GM12878 (cell line): ENCODE measurements at regions not wholly inside any gene's neighbourhood (a gene's known extent, or its start where the extent isn't known, plus 50 kb on each side); places are given as distances from the start of the nearest gene placed in this dataset.

Experiments used
- ATAC-seq: fragments of 200-7000 bp; cut with Tn5 transposase; 3 replicates; pipeline ENCODE4 v1.9.1; 2020; ENCODE audit warnings: mild to moderate bottlenecking, moderate library complexity
- BruUV-seq: library from RNA; stranded (reverse); fragments of 400-500 nt; replicated peaks from 2 replicates; lab custom pipeline; 2021; lab: Mats Ljungman, UMichigan
- CTCF ChIA-PET: fragments of 300-600 bp; sonication (Branson Sonifier 250); formaldehyde crosslinking; extraction: SDS; loops from one replicate; lab custom pipeline; 2021; ENCODE audit warnings: inconsistent platforms; lab: Yijun Ruan, JAX
- POLR2A ChIA-PET: fragments of 350-600 bp; formaldehyde crosslinking; extraction: SDS; loops from one replicate; lab custom pipeline; 2021; ENCODE audit warnings: inconsistent platforms; lab: Charles Lee
- RAD21 ChIA-PET: fragments of 300-600 bp; sonication (Branson Sonifier 250); formaldehyde crosslinking; loops from one replicate; lab custom pipeline; 2023; ENCODE audit warnings: antibody characterized with exemption; ENCODE audit not compliant: unreplicated experiment; lab: Charles Lee
- SMC1A ChIA-PET: fragments of 300-600 bp; sonication (Branson Sonifier 250); formaldehyde crosslinking; loops from one replicate; lab custom pipeline; 2023; ENCODE audit not compliant: unreplicated experiment, uncharacterized antibody; lab: Charles Lee
- DNase-seq: peaks from one replicate; pipeline ENCODE4 v3.0.0-alpha.2; 2011; ENCODE audit warnings: low read depth, low spot score
- FAIRE-seq: peaks from 3 replicates; lab custom pipeline; 2011; peaks lifted over from hg19 to GRCh38; lab: Jason Lieb, UNC
- H2AFZ ChIP-seq: 2 replicates; pipeline ENCODE4 v1.6.0; 2011; ENCODE audit warnings: low read depth, low read length, control low read depth; ENCODE audit not compliant: control insufficient read depth
- H3K27ac ChIP-seq: 2 replicates; pipeline ENCODE4 v1.5.1; 2011; ENCODE audit warnings: control low read depth; ENCODE audit not compliant: control insufficient read depth, insufficient read depth
- H3K27me3 ChIP-seq, 2 experiments: replicated peaks in 1 of 2; 2 replicates each; pipeline versions ENCODE4 v1.6.0 to v1.6.1; 2011; ENCODE audit warnings: low read length in 1 of 2; ENCODE audit not compliant: control insufficient read depth in 2 of 2, insufficient read depth in 2 of 2
- H3K36me3 ChIP-seq, 2 experiments: 2 replicates each; pipeline ENCODE4 v1.5.1; 2011; ENCODE audit warnings: low read length in 1 of 2; ENCODE audit not compliant: control insufficient read depth in 2 of 2, insufficient read depth in 2 of 2
- H3K4me1 ChIP-seq: 2 replicates; pipeline ENCODE4 v1.6.1; 2011; ENCODE audit warnings: mild to moderate bottlenecking, low read length, moderate library complexity, mixed read lengths; ENCODE audit not compliant: control insufficient read depth, insufficient read depth
- H3K4me2 ChIP-seq: 2 replicates; pipeline ENCODE4 v1.6.0; 2011; ENCODE audit warnings: control low read depth; ENCODE audit not compliant: control insufficient read depth, insufficient read depth
- H3K4me3 ChIP-seq: fragments of 200-600 bp; sonication (generic); 2 replicates; pipeline ENCODE4 v1.5.1; 2016
- H3K79me2 ChIP-seq: 2 replicates; pipeline ENCODE4 v1.6.0; 2011; ENCODE audit warnings: low read length; ENCODE audit not compliant: control insufficient read depth, insufficient read depth
- H3K9ac ChIP-seq: 2 replicates; pipeline ENCODE4 v1.8.0; 2011; ENCODE audit warnings: low read length, control low read depth, mixed read lengths; ENCODE audit not compliant: control insufficient read depth, insufficient read depth
- H3K9me3 ChIP-seq: replicated peaks from 3 replicates; pipeline ENCODE4 v1.5.1; 2011; ENCODE audit warnings: mild to moderate bottlenecking, low read length; ENCODE audit not compliant: control insufficient read depth, insufficient read depth
- H4K20me1 ChIP-seq: 2 replicates; pipeline ENCODE4 v1.6.0; 2011; ENCODE audit not compliant: control insufficient read depth, insufficient read depth
- LARP7 ChIP-seq: fragments of 450-650 bp; IDR thresholded peaks from 2 replicates; pipeline ENCODE4 v1.6.1; 2017; ENCODE audit warnings: mild to moderate bottlenecking
- MEF2A ChIP-seq: IDR thresholded peaks from 2 replicates; pipeline ENCODE4 v1.6.1; 2011; ENCODE audit warnings: low read depth, mild to moderate bottlenecking, low read length, moderate library complexity; ENCODE audit not compliant: insufficient read depth
- MTA2 ChIP-seq: fragments of 450-650 bp; IDR thresholded peaks from 2 replicates; pipeline ENCODE4 v1.6.1; 2016; ENCODE audit warnings: low read depth, mild to moderate bottlenecking, moderate library complexity
- PAX8 ChIP-seq: fragments of 450-650 bp; IDR thresholded peaks from 2 replicates; pipeline ENCODE4 v1.6.1; 2017; ENCODE audit warnings: mild to moderate bottlenecking, moderate library complexity
- RUNX3 ChIP-seq: IDR thresholded peaks from 2 replicates; pipeline ENCODE4 v1.6.1; 2012; ENCODE audit warnings: low read length, inconsistent platforms
- TAF1 ChIP-seq: IDR thresholded peaks from 2 replicates; pipeline ENCODE4 v1.6.1; 2011; ENCODE audit warnings: mild to moderate bottlenecking, low read depth, low read length, borderline replicate concordance
- USF1 ChIP-seq: IDR thresholded peaks from 2 replicates; pipeline ENCODE4 v1.6.1; 2011; ENCODE audit warnings: borderline replicate concordance, low read depth, mild to moderate bottlenecking, moderate library complexity, mixed read lengths, low read length; ENCODE audit not compliant: insufficient read depth; ENCODE audit errors: extremely low read length
- ZNF622 ChIP-seq: fragments of 450-650 bp; IDR thresholded peaks from 2 replicates; pipeline ENCODE4 v1.6.1; 2017; ENCODE audit warnings: mild to moderate bottlenecking, inconsistent platforms
- ZNF687 ChIP-seq: fragments of 450-650 bp; IDR thresholded peaks from 2 replicates; pipeline ENCODE4 v1.6.1; 2017; ENCODE audit warnings: mild to moderate bottlenecking, moderate library complexity
- WGBS: methylation state at CpG from one replicate; pipeline ENCODE4 v1.1.6; 2016; ENCODE audit warnings: low lambda C conversion rate; ENCODE audit not compliant: insufficient replicate concordance, insufficient coverage; ENCODE audit errors: missing lambda C conversion rate; 5-methylcytosine and 5-hydroxymethylcytosine counted together
- in situ Hi-C: fragments of 300-500 bp; cut with MboI; formaldehyde crosslinking; loops from 9 replicates; pipeline ENCODE4 v1.14.3; 2018; ENCODE audit warnings: mixed read lengths
- intact Hi-C: fragments of 100-400 bp; cut with micrococcal nuclease; formaldehyde crosslinking; loops from one replicate; pipeline ENCODE4 v1.14.2; 2022; ENCODE audit not compliant: unreplicated experiment

- no peak for FAIRE-seq
- CTCF ChIA-PET: no interaction called here
- WGBS: 0% methylated on average over 2 of the region's 2 CpGs
- no peak overlapping the region for H3K27ac ChIP-seq
- no peak for DNase-seq
- no peak overlapping the region for H3K4me3 ChIP-seq
- H3K9me3 ChIP-seq: no peaks in the 10 kb centered on the region
- SMC1A ChIA-PET: no interaction called here
- POLR2A ChIA-PET: no interaction called here
- RAD21 ChIA-PET: no interaction called here
- no peaks in the 10 kb centered on the region for H3K4me1 ChIP-seq
- no peaks in the 10 kb centered on the region for H4K20me1 ChIP-seq
- no TSS peak for BruUV-seq
- H3K4me2 ChIP-seq: no peak overlapping the region
- H2AFZ ChIP-seq: no peak overlapping the region
- intact Hi-C loops (no loop called here), in situ Hi-C loops (no loop called here)
- H3K27me3 ChIP-seq: peaks cover 0 to 3% of the 10 kb centered on the region in 2 experiments; a peak in 2 of 4 replicates
- TF ChIP-seq ZNF622 (no peak), RUNX3 (no peak), LARP7 (no peak), MEF2A (no peak)
- no peak overlapping the region for H3K9ac ChIP-seq
- H3K36me3 ChIP-seq: no peaks in the 10 kb centered on the region
- no peaks in the 10 kb centered on the region for H3K79me2 ChIP-seq
- ATAC-seq: no peak
Observed at GRCh38 chr15:62880278-62880677, 162.3 kb upstream of the TPM1 start.

- no TSS peak for BruUV-seq
- no peak overlapping the region for H3K4me3 ChIP-seq
- WGBS: 83% methylated on average over 4 of the region's 4 CpGs
- no peak overlapping the region for H3K9ac ChIP-seq
- no peaks in the 10 kb centered on the region for H3K4me1 ChIP-seq
- ChIA-PET SMC1A (no interaction called here), CTCF (no interaction called here), POLR2A (no interaction called here), RAD21 (no interaction called here)
- ATAC-seq: no peak
- no peak for TF ChIP-seq ZNF687
- TF ChIP-seq USF1: no peak
- no peak for TF ChIP-seq PAX8
- no peak for TF ChIP-seq TAF1
- TF ChIP-seq MTA2: no peak
- no peak for DNase-seq
- H3K79me2 ChIP-seq: no peaks in the 10 kb centered on the region
- H3K27me3 ChIP-seq: peaks cover 0 to 3% of the 10 kb centered on the region in 2 experiments; a peak in 1 of 4 replicates
- H3K9me3 ChIP-seq: no peaks in the 10 kb centered on the region
- no peak overlapping the region for H2AFZ ChIP-seq
- no peaks in the 10 kb centered on the region for H3K36me3 ChIP-seq
- in situ Hi-C loops: no loop called here
- H3K27ac ChIP-seq: no peak overlapping the region
- H4K20me1 ChIP-seq: no peaks in the 10 kb centered on the region
- no peak for FAIRE-seq
- intact Hi-C loops: no loop called here
- H3K4me2 ChIP-seq: no peak overlapping the region
Observed at GRCh38 chr15:62881056-62881455, 161.5 kb upstream of the TPM1 start.
